LNCaP clone FGC (cell line): ENCODE measurements at regions not wholly inside any gene's neighbourhood (a gene's known extent, or its start where the extent isn't known, plus 50 kb on each side); places are given as distances from the start of the nearest gene placed in this dataset.

Experiments
- DNase-seq: peaks from one replicate; pipeline ENCODE4 v3.0.0-alpha.2; 2011; ENCODE audit warnings: low read depth
- H3K4me3 ChIP-seq: 2 replicates; pipeline ENCODE4 v1.5.1; 2011; ENCODE audit warnings: mild to moderate bottlenecking, low read depth, low read length, control low read depth
- TF ChIP-seq, protein P1 (sequence below): IDR thresholded peaks from 2 replicates; pipeline ENCODE4 v1.5.1; 2012; ENCODE audit warnings: mild to moderate bottlenecking; ENCODE audit not compliant: control insufficient read depth, insufficient read depth; ENCODE audit errors: extremely low read depth

DNA sequence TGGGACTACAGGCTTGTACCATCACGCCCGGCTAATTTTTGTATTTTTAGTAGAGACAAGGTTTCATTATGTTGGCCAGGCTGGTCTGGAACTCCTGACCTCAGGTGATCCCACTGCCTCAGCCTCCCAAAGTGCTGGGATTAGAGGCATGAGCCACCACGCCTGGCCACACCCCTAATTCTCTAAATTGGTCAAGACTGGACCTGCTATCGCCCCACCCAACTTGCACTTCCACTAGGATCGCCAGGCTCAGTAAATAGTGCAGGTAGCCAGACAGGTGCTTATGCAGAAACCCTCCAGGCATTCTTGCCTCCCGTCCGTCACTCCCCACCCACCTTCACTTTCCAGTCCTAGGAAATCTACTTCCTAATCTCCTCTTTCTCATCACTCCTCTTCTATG is 481.4 kb upstream of the EEF2KMT start:
- TF ChIP-seq, protein P1, sequence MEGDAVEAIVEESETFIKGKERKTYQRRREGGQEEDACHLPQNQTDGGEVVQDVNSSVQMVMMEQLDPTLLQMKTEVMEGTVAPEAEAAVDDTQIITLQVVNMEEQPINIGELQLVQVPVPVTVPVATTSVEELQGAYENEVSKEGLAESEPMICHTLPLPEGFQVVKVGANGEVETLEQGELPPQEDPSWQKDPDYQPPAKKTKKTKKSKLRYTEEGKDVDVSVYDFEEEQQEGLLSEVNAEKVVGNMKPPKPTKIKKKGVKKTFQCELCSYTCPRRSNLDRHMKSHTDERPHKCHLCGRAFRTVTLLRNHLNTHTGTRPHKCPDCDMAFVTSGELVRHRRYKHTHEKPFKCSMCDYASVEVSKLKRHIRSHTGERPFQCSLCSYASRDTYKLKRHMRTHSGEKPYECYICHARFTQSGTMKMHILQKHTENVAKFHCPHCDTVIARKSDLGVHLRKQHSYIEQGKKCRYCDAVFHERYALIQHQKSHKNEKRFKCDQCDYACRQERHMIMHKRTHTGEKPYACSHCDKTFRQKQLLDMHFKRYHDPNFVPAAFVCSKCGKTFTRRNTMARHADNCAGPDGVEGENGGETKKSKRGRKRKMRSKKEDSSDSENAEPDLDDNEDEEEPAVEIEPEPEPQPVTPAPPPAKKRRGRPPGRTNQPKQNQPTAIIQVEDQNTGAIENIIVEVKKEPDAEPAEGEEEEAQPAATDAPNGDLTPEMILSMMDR: no peak
- no peak overlapping the region for H3K4me3 ChIP-seq
- no peak for DNase-seq

DNA sequence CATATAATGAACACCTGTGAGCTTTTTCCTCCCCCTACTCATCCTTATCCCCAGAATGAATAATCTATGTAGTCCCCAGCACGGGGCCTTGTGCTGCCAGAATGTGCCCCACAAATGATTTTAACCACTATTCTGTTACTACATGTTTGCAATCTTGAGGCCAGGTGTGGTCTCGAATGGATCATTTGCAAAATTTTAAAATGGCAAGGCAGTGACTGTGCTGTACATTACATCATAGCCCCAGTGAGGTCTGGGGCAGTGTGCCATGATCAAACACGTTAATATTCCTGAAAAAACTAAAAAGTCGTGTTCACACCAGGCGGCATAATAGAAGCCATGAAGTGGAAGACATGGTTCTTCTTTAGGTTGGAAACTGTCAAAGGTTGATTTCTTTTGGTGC is 479.9 kb upstream of the EEF2KMT start:
- no peak overlapping the region for H3K4me3 ChIP-seq
- TF ChIP-seq, protein P1: no peak
- no peak for DNase-seq

DNA sequence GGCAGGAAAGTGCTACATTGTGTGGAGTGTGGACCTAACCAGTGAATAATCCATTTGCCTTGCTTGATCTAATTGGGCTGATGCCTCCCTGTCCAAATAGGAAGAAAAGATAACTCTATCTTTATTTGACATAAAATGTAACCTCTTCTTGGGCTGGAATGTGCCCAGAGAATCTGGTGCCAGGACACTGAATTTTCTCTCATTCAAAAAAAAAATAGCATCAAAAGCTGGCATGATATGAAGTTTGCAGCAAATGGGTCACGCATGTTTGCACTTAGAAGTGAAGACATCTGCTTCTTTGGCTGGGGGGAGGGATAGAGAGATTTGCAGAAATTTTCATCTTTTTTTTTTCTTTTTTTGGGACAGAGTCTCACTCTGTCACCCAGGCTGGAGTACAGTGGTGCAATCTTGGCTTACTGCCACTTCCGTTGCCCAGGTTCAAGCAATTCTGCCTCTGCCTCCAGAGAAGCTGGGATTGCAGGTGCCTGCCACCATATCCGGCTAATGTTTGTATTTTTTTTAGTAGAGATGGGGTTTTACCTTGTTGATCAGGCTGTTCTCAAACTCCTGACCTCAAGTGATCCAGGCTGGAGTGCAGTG is 478.2 kb upstream of the EEF2KMT start:
- TF ChIP-seq, protein P1: no peak
- no peak for DNase-seq
- H3K4me3 ChIP-seq: no peak overlapping the region

DNA sequence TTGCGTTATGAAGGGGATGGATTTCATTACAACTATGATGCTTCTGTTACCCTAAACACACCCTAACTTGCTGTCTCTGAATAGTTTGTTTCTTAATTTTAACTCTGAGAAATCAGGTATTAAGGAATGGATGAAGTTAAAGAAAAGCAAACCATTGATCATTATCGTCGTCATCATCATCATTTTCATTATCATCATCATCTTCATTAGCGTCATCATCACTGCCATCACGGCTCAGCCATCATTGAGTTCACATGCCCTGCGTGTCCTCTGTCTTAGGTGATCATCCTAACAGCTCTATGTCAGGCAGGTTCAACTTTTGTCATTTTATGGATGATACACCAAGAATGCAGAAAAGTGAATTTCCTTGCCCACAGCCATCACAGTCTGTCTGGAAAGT is 477.5 kb upstream of the EEF2KMT start:
- H3K4me3 ChIP-seq: no peak overlapping the region
- TF ChIP-seq, protein P1: no peak
- no peak for DNase-seq

DNA sequence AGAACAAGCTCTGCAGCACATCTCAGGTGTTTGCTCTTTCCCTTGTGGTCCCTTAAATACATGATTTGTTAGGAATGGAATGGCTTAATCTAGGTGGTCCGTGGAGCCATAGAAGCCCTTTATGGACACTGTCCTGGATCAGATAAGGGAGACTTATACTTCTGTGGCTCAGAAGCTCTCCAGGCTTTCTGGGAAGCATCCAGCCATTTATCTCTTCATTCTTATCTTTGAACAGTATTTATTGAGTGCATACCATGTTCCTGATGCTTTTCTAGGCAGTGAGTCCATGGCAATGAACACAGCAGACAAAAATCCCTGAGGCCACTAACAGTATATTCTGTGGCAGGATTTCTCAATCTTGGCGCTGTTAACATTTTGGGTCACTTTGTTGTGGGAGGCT is 474.5 kb upstream of the EEF2KMT start:
- H3K4me3 ChIP-seq: no peak overlapping the region
- TF ChIP-seq, protein P1: no peak
- no peak for DNase-seq

DNA sequence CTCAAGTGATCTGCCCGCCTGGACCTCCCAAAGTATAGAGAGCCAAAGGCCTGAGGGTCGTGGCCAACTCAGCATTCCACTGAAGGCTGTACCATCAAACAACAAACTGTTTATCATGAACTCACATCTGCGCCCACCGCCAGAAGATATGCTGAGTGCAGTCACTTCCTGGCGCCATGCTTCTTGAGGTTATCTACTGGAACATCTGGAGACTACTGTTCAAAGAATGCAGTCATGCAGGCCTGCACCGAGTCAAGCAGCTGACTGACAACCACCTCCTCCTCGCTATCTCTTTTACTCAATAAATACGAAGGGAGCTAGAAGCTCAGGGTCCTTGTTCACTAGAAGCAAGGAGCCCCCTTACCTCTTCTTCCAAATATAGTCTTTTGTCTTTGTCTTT is 473.9 kb upstream of the EEF2KMT start:
- DNase-seq: no peak
- TF ChIP-seq, protein P1: no peak
- no peak overlapping the region for H3K4me3 ChIP-seq

DNA sequence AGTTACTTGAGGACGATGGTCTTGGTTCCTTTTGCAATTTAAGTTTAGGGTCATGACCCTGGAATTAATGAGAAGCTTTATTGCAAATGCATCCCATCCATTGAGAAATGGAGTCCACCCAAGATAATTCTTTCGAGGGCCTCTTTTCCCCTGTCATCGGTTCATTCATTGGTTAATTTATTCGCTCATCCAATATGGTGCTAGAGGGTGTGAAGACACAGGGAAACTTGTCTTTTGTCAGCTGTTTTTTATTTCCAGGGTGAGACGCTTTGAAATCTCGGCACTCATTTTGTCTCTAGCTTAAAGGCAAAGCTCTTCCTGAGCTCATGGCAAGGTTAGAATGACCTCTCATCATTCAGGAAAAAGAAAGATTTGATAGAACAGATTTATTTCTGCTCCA is 464.2 kb upstream of the EEF2KMT start:
- TF ChIP-seq, protein P1: no peak
- no peak for DNase-seq
- no peak overlapping the region for H3K4me3 ChIP-seq
